GM13977 (cell line): ENCODE measurements at regions not wholly inside any gene's neighbourhood (a gene's known extent, or its start where the extent isn't known, plus 50 kb on each side); places are given as distances from the start of the nearest gene placed in this dataset.

Experiments
- DNase-seq: peaks from one replicate; pipeline ENCODE4 v3.0.0; 2012; ENCODE audit warnings: low spot score
- in situ Hi-C: fragments of 300-500 bp; cut with MboI; formaldehyde crosslinking; loops from one replicate; pipeline ENCODE4 v1.12.0; 2022; ENCODE audit warnings: low sequenced_read_pairs, low pct_unique_long_range_greater_than_20kb, mixed read lengths, inconsistent platforms; ENCODE audit not compliant: unreplicated experiment
- TF ChIP-seq, protein P1 (sequence below): IDR thresholded peaks from 2 replicates; pipeline ENCODE4 v1.5.1; 2012; ENCODE audit warnings: mild to moderate bottlenecking, control low read depth; ENCODE audit not compliant: insufficient read depth; ENCODE audit errors: extremely low read depth, missing control alignments

DNA sequence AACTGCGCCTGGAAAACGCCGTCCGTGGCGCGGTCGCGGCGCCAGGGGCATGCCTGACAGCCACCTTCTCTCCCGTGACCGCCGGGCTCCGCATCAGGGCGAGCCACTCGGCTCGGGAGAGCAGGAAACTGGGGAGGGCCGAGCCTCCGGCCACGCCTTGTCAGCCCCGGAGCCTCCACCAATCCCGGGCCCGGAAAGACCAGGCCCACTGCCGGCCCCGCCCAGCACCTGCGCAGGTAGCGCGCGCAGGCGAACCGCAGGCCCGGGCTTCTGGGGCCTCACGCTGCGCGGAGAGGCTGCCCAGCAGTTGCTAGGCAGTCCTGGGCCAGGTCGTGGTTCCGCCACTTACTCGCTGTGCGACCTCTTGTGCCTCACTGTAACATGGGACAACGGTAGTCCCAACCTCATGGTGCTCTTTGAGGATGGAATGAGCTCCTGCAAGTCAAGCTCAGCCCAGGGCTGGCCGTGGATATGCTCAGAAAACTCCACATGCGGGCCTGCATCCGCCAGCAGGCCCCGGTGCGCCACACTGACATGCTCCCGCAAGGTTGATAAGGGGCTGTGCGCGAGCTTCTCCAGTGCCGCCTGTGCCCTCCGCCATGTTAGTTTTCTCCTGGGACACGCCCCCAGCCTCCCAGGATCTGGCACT lies 97.1 kb downstream of the INHBB start:
- no peak for DNase-seq
- TF ChIP-seq, protein P1, sequence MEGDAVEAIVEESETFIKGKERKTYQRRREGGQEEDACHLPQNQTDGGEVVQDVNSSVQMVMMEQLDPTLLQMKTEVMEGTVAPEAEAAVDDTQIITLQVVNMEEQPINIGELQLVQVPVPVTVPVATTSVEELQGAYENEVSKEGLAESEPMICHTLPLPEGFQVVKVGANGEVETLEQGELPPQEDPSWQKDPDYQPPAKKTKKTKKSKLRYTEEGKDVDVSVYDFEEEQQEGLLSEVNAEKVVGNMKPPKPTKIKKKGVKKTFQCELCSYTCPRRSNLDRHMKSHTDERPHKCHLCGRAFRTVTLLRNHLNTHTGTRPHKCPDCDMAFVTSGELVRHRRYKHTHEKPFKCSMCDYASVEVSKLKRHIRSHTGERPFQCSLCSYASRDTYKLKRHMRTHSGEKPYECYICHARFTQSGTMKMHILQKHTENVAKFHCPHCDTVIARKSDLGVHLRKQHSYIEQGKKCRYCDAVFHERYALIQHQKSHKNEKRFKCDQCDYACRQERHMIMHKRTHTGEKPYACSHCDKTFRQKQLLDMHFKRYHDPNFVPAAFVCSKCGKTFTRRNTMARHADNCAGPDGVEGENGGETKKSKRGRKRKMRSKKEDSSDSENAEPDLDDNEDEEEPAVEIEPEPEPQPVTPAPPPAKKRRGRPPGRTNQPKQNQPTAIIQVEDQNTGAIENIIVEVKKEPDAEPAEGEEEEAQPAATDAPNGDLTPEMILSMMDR = no peak
- in situ Hi-C loops = no loop called here

DNA sequence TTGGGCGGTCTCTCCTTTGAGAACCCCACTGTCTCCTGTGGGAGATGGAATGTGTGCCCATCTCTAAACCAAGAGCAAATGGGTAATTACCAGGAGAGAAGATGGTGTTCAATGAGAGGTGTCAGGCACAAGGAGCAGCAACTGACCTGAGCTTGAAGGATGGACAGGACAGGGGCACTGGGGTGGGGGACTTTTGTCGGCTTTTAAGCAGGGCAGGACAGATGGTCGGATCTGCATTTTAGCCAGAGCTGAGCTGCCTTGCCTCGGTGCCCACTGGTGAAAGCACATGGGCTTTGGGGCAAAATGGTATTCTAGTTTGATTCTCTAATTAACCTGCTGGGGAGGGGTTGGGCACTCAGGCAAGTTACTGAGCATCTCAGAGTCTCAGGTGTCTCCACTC lies 98.0 kb downstream of the INHBB start:
- no peak for DNase-seq
- in situ Hi-C loops = no loop called here
- TF ChIP-seq, protein P1 = no peak

DNA sequence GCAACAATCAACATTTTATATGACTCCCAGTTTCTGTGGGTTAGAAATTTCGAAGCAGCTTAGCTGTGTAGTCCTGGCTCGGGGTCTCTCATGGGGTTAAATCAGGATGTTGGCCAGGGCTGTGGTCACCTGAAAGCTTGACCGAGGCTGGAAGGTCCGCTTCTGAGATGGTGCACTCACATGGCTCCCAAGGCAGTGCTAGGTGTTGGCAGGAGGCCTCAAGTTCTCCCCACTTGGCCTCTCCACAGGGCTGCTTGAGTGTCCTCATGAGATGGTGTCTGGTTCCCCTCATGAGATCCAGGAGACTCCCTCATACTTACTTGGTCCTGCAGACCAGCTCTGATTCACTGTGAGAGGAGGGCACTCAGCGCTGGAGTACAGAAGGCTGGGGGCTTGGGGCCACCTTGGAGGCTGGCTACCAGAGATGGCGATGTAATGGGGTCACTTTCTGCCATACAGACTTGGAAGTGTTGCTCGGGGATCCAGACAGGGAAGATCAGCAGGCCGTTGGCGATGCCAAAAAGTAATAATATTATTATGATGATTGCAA lies 98.8 kb downstream of the INHBB start:
- in situ Hi-C loops = no loop called here
- DNase-seq = no peak
- TF ChIP-seq, protein P1 = no peak

DNA sequence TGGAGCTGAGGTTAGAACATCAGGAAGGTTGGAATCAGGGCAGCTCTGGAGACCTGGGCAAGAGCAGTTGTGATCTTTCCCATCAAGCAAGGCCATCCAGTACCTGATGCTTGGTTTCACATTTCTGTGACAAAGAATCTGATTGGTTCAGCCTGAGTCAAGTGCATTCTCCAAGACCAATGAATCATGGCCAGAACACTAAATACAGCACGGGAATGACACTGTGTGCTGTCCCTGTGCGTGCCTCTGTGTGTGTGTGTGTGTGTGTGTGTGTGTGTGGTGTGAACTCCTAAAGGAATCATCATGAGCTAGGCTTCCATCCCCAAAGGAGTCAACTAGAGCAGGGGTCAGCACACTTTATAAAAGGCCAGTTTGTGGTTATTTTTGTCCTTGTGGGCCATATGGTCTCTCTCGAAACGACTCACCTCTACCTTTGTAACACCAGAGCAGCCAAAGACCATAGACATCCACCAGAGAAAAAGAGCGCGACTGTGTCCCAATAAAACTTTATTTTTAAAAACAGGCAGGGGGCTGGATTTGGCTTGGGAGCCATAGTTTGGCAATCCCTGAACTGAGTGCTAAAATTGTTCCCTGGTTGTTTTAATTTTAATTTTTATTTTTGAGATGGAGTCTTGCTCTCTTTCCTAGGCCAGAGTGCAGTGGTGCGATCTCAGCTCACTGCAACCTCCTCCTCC lies 99.7 kb downstream of the INHBB start:
- no peak for DNase-seq

DNA sequence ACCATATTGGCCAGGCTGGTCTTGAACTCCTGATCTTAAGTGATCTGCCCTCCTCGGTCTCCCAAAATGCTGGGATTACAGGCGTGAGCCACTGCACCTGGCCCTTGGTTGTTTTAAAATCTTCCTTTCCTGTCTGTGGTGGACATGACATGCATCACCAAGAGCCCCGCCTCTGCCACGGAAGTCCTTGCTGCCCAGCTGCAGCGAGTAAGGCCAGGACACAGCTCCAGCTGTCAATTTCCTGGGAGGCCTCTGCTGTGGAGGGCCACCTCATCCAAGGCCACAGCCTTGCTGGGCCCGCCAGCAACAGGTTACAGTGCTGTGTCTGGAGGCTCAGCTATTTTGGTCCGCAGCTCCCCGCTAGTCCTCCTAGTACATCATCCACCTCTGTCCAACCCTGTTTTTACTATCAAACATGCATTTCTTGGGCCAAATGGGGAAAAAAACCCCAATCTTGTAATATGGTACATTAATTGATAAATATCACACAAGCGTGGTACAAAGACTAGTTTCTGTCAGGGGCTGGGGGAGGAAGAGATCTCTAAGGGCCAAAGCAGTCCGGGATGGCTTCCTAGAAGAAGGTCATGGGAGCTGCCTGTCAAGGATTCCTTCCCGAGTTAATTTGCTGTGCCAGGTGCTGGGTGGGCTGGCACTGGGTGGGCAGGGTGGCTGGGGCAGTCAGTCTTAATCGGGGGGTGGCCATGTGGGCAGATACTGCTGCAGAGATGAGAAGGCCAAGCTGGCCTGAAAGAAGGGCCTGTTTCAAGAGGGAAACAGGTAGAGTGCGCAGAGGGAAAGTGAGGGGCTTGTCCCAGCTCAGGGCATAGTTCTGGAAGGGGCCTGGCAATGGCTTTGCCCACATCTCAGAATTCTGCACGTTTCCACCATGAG lies 100.5 kb downstream of the INHBB start:
- DNase-seq = no peak
- in situ Hi-C loops = no loop called here

More for the DNA sequence above, 99.7 kb downstream of the INHBB start:
- TF ChIP-seq, protein P1 = no peak
- in situ Hi-C loops = no loop called here

More for the DNA sequence above, 100.5 kb downstream of the INHBB start:
- TF ChIP-seq, protein P1 = no peak
